ENCODE measurements at regions not wholly inside any gene's neighbourhood (a gene's known extent, or its start where the extent isn't known, plus 50 kb on each side); places are given as distances from the start of the nearest gene placed in this dataset.
"Not testable (repeated sequence)": the region's sequence is repeated elsewhere in the genome, so short reads cannot be mapped to it uniquely, and the experiment has no call there.

GRCh38 chr1:173270243-173270642 lies 63.1 kb upstream of the TNFSF4 start:
- H3K36me3 ChIP-seq (replicated peaks; ENCODE audit: low read depth, low read length) = no peaks in the 10 kb centered on the region
- H3K27ac ChIP-seq (ENCODE audit: low read length) = no peak overlapping the region
- no peaks in the 10 kb centered on the region for H3K79me2 ChIP-seq (ENCODE audit: low read length)
- peaks cover 14% of the 10 kb centered on the region for H3K4me1 ChIP-seq (ENCODE audit: low read length)
- H3K4me2 ChIP-seq (ENCODE audit: low read length) = no peak overlapping the region
- no peaks in the 10 kb centered on the region for H4K20me1 ChIP-seq (ENCODE audit: insufficient read depth, low read length)
- H2AFZ ChIP-seq (ENCODE audit: low read depth, low read length) = no peak overlapping the region
- H3K4me3 ChIP-seq (ENCODE audit: low read length) = no peak overlapping the region
- no peaks in the 10 kb centered on the region for H3K27me3 ChIP-seq (ENCODE audit: low read depth, low read length)
- TF ChIP-seq, protein P1, sequence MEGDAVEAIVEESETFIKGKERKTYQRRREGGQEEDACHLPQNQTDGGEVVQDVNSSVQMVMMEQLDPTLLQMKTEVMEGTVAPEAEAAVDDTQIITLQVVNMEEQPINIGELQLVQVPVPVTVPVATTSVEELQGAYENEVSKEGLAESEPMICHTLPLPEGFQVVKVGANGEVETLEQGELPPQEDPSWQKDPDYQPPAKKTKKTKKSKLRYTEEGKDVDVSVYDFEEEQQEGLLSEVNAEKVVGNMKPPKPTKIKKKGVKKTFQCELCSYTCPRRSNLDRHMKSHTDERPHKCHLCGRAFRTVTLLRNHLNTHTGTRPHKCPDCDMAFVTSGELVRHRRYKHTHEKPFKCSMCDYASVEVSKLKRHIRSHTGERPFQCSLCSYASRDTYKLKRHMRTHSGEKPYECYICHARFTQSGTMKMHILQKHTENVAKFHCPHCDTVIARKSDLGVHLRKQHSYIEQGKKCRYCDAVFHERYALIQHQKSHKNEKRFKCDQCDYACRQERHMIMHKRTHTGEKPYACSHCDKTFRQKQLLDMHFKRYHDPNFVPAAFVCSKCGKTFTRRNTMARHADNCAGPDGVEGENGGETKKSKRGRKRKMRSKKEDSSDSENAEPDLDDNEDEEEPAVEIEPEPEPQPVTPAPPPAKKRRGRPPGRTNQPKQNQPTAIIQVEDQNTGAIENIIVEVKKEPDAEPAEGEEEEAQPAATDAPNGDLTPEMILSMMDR (IDR thresholded peaks at IDR 0.05; ENCODE audit: low read depth, low read length) = no peak
- TF ChIP-seq EZH2phosphoT487 (IDR thresholded peaks at IDR 0.05; ENCODE audit: low read depth) = no peak
- H3K9ac ChIP-seq (ENCODE audit: low read length) = no peak overlapping the region
- no peaks in the 10 kb centered on the region for H3K9me3 ChIP-seq (ENCODE audit: insufficient read depth, low read length)

DNA sequence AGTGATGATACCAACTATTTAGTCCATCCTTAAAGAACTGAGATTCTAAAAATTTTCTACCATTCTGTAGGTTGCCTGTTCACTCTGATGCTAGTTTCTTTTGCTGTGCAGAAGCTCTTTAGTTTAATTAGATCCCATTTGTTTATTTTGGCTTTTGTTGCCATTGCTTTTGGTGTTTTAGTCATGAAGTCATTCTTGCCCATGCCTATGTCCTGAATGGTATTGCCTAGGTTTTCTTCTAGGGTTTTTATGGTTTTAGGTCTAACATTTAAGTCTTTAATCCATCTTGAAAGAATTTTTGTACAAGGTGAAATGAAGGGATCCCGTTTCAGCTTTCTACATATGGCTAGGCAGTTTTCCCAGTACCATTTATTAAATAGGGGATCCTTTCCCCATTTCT lies 63.9 kb upstream of the TNFSF4 start:
- H4K20me1 ChIP-seq (ENCODE audit: insufficient read depth, low read length); H3K9ac ChIP-seq (ENCODE audit: low read length); H3K27ac ChIP-seq (ENCODE audit: low read length); H3K27me3 ChIP-seq (ENCODE audit: low read depth, low read length); H2AFZ ChIP-seq (ENCODE audit: low read depth, low read length); H3K4me3 ChIP-seq (ENCODE audit: low read length); H3K9me3 ChIP-seq (ENCODE audit: insufficient read depth, low read length); H3K36me3 ChIP-seq (replicated peaks; ENCODE audit: low read depth, low read length); H3K4me2 ChIP-seq (ENCODE audit: low read length); H3K79me2 ChIP-seq (ENCODE audit: low read length): not testable (repeated sequence)
- peaks cover 11% of the 10 kb centered on the region for H3K4me1 ChIP-seq (ENCODE audit: low read length)

DNA sequence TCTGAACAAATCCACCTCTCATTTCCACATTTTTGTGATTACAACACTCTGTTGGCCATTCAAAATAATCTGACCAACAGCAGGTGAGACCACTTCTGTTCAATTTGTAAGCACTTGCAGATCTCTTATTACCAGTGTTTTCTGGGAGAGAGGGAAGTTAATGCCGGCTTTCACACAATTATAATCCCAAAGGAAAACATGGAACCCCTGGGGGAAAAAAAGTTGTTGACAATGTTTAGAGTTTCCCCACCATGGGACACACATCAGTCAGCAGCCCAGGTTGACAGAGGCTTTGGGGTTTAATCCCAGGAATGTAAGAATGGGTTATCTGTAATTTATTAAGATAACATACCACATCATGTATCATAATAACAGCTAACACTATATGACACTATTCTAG lies 68.4 kb upstream of the TNFSF4 start:
- Histone ChIP-seq H3K4me1 (ENCODE audit: low read length) (peaks cover 14% of the 10 kb centered on the region), H3K9ac (ENCODE audit: low read length) (no peak overlapping the region), H3K4me2 (ENCODE audit: low read length) (no peak overlapping the region), H3K36me3 (replicated peaks; ENCODE audit: low read depth, low read length) (no peaks in the 10 kb centered on the region), H3K4me3 (ENCODE audit: low read length) (no peak overlapping the region), H4K20me1 (ENCODE audit: insufficient read depth, low read length) (no peaks in the 10 kb centered on the region), H3K27ac (ENCODE audit: low read length) (no peak overlapping the region), H3K79me2 (ENCODE audit: low read length) (no peaks in the 10 kb centered on the region), H2AFZ (ENCODE audit: low read depth, low read length) (no peak overlapping the region), H3K27me3 (ENCODE audit: low read depth, low read length) (no peaks in the 10 kb centered on the region), H3K9me3 (ENCODE audit: insufficient read depth, low read length) (no peaks in the 10 kb centered on the region)
- TF ChIP-seq, protein P1 (IDR thresholded peaks at IDR 0.05; ENCODE audit: low read depth, low read length) = no peak
- TF ChIP-seq EZH2phosphoT487 (IDR thresholded peaks at IDR 0.05; ENCODE audit: low read depth) = no peak

DNA sequence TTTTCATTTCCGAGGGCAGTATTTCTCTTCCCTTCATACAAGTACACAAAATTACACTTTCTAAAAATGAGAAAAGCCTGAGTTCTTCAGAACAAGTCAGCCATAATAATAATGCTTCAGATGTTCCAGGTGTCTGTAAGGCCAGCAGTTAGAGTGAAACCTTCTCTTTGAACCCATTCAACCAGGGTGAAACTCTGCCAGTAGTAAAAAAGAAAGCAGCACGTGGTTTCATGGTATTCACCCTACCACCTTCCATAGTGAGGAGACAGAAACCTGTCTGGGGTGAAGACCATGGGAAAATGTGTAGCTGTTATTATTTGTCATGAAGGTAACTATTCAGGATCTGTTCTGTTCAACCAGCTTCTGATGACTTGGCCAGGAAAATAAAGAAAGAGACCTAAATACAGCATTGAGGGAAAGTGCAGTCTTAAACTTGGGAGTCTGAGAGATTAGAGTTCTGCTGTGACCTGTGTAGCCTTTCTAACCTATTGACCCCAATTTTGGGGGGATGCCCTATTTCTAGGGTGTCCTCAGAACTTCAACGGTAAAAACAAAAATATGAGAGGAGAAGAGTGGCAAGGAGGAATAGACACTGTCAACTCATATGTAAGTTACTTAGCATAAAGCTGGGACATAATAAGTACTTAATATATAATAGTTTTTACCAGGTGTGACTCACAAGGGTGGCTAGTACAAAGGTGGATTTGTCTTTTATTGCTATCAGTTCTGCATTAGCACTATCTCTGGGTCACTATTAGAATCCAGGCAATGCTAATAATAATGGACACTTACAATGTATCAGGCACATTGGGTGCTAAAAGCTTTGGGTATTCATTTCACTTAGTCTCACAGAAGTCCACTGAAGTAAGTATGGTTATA lies 70.0 kb upstream of the TNFSF4 start:
- H3K9ac ChIP-seq (ENCODE audit: low read length) = no peak overlapping the region
- peak overlapping the region; percentile 8; the same call in 1 of the 2 replicates for H3K4me2 ChIP-seq (ENCODE audit: low read length)
- H2AFZ ChIP-seq (ENCODE audit: low read depth, low read length) = no peak overlapping the region

More for the DNA sequence above, 70.0 kb upstream of the TNFSF4 start:
- Histone ChIP-seq H3K4me1 (ENCODE audit: low read length) (peaks cover 14% of the 10 kb centered on the region), H3K9me3 (ENCODE audit: insufficient read depth, low read length) (no peaks in the 10 kb centered on the region), H3K79me2 (ENCODE audit: low read length) (no peaks in the 10 kb centered on the region), H3K4me3 (ENCODE audit: low read length) (no peak overlapping the region), H3K27me3 (ENCODE audit: low read depth, low read length) (no peaks in the 10 kb centered on the region), H3K27ac (ENCODE audit: low read length) (peak overlapping the region; percentile 7; the same call in 1 of the 2 replicates), H3K36me3 (replicated peaks; ENCODE audit: low read depth, low read length) (no peaks in the 10 kb centered on the region), H4K20me1 (ENCODE audit: insufficient read depth, low read length) (no peaks in the 10 kb centered on the region)
- TF ChIP-seq, protein P1 (IDR thresholded peaks at IDR 0.05; ENCODE audit: low read depth, low read length) = no peak
- no peak for TF ChIP-seq EZH2phosphoT487 (IDR thresholded peaks at IDR 0.05; ENCODE audit: low read depth)
